GF-D8 (cell line): ENCODE measurements at regions not wholly inside any gene's neighbourhood (a gene's known extent, or its start where the extent isn't known, plus 50 kb on each side); places are given as distances from the start of the nearest gene placed in this dataset.

Source experiments
- DNase-seq: peaks from one replicate; lab custom pipeline; 2025; lab: John Stamatoyannopoulos, UW

DNA sequence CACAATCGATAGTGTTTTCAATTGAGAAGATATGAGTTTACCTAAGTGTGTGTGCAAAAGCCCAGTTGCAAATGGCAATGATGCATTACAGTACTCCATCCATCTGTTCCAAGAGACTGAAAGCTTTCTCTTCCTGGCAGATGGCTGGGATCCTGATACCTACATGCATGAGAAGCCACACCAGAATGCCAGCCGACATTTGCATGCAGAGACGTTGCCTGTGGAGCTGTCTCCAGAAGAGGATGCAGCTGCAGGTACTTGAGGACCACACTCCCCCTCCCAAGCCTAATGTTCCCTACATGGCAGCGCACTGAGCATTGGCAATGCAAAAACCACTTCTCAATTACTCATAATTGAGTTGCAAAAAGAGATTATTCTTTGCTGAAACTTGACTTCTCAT is 332.1 kb downstream of the WDR11 start:
- no peak for DNase-seq

DNA sequence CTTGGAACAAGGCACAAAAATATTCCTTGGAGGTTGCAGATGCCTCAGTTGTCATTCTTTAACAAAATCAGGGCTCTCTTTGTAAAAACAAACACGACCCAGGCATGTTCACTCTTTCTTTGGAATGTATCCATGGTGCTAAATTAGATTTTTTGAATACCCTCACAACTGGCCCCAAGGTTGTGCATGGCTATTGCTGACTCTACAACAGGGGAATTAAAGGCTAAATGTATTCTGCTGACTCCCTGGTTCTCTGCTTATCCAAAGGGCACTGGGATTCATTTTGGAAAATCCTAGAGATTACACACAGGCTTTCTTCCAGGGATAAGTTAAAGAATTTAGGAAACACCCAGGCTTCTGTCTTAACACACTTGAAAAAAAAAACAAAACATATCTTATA is 332.5 kb downstream of the WDR11 start:
- DNase-seq, result no peak

DNA sequence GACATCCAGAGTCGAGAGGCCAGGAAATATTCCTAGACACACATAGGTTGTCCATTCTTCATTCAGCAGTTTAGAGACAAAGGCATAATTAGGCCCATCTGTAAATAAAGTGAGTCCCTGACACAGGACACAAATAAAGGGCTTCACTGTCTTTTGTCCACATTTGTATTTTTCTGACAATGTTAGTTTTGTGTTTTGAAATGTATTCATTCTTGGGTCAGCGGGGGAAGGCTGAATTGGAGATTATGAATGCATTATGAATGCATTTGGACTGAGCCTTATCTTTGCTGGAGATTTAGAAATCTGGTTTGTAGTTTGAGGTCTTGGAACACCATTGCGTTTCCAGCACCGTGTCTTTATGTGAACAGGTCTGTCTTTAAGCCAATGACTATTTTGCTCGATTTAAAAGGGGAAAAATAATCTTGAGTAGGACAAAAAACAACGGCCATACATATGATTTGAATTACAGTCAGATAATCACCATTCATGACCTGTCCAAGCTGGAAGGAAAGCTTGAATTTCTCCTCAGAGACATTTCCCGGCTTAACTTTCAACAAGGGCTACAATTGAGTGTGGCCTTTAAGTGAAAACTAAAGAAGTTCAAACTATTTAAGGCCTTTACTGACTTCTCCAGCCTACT is 334.8 kb downstream of the WDR11 start:
- DNase-seq, result no peak

- DNase-seq, result no peak
Measured at GRCh38 chr10:121187391-121187790, 336.2 kb downstream of the WDR11 start.

GRCh38 chr10:121188005-121188404 is 336.8 kb downstream of the WDR11 start:
- DNase-seq, result no peak

GRCh38 chr10:121189066-121189465 is 337.9 kb downstream of the WDR11 start:
- no peak for DNase-seq

GRCh38 chr10:121194696-121195523 is 343.7 kb downstream of the WDR11 start:
- DNase-seq, result no peak

DNA sequence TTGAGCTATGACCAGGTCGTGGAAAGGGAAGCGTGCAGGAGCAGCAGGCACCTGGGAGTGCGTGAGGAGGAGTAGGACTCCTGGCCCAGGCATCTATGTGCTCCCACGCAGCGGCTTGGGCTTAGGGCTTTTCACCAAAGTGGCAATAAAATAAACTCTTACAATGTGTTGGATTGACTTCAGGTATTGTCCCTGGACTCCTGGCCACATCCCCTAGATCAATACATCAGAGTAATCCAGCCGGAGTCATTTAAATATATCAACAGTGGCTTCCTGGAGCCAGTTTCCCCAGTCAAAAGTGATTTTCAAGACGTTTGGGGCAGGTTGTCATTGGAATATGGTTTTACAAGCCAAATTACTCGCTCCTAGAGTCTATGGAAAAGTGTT is 344.4 kb downstream of the WDR11 start:
- DNase-seq, result no peak

DNA sequence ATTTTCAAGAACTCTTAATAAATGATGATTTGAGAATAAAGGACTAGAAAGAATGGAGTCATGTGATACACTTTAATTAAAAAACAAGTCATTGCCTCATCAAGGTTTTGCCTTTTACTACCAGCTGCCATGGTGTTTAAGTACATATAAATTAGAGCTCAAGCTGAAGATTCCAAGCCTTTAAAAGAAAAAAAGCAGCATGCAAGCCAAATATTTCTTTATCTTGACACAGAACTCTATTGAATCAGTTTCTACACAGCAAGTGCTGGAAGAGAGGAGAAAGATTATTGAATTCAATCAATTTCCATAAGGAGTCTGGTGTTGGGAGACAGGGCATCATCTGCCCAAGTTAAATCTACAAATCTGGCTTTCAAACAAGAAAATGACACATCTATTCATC is 347.9 kb downstream of the WDR11 start:
- DNase-seq, result no peak

DNA sequence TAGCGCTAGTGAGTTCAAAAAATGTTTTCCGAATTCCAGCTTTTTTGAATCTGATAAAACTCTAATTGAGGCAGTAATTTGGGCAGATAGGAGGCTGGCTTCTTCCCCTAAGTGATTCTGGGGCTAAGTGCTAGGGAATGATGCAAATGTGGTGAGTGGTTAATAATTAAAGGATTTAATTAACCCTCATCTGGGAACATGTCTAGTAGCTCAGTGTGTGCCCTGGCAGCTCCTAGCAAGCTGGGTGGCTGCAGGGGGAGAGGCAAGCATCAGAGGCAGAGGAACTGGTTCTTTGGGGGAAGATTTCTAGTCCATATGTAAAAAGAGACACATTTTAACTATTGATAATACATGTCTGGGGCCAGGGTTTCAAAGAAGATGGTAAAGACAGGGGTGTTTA is 354.5 kb downstream of the WDR11 start:
- no peak for DNase-seq

DNA sequence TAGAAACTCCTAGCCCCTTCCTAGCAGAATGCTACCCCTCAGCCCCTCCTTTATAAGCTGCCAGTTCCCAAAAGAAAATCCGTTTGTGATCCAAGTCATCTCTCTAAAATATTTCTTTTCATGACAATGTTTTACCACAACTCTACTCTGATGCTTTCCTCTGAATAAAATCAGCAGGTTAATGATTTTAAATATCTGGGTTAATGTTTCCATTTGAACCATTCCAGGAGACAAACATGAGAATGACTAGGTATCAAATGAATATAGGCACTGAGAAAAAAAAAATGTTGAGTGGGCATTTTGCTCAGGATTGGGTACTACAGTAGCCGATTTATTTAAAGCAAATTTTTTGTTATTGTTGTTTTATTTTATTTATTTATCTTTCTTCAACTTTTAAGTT is 360.3 kb downstream of the WDR11 start:
- no peak for DNase-seq

GRCh38 chr10:121213437-121213836 is 362.3 kb downstream of the WDR11 start:
- no peak for DNase-seq

DNA sequence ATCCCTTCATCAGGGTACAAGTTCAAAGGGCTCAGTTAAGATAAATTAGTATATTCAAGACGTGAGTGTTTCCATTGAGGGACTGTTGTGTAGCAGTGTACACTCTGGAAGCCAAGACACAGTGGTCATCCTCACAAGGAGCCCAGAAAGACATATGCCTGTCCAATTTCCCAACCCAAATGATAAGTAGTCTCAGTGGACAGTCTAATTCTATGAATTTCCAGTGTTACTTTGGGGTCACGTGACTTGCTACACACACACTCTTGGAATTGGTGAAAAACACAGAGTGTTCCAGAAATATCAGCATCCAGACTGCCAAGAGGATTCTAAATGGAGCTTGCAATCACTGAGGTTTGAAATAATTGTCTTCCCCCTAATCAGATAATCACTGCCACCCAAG is 365.1 kb downstream of the WDR11 start:
- DNase-seq, result no peak

- DNase-seq, result no peak
Measured at GRCh38 chr10:121216721-121217181, 365.6 kb downstream of the WDR11 start.

- no peak for DNase-seq
Measured at GRCh38 chr10:121217331-121217730, 366.2 kb downstream of the WDR11 start.

- no peak for DNase-seq
Measured at GRCh38 chr10:121221072-121221471, 369.9 kb downstream of the WDR11 start.

DNA sequence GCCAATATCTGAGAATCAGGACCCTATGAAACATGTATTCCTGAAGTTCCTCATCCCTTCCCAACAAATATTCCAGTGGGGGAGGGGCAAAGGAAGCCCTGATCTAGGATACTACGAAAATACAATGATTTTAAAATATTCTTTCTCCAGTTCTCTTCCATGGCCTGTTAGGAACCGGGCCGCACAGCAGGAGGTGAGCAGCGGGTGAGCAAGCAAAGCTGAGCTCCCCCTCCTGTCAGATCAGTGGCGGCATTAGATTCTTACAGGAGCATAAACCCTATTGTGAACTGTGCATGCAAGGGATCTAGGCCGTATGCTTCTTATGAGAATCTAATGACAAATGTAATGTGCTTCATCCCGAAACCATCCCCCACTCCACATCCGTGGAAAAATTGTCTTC is 370.8 kb downstream of the WDR11 start:
- DNase-seq, result no peak

- DNase-seq, result no peak
Measured at GRCh38 chr10:121222842-121223241, 371.7 kb downstream of the WDR11 start.

GRCh38 chr10:121231079-121231478 is 367.2 kb downstream of the FGFR2 start:
- no peak for DNase-seq

- DNase-seq, result no peak
Measured at GRCh38 chr10:121232494-121232893, 365.8 kb downstream of the FGFR2 start.

GRCh38 chr10:121235692-121236091 is 362.6 kb downstream of the FGFR2 start:
- DNase-seq, result no peak

- no peak for DNase-seq
Measured at GRCh38 chr10:121236621-121237020, 361.6 kb downstream of the FGFR2 start.

DNA sequence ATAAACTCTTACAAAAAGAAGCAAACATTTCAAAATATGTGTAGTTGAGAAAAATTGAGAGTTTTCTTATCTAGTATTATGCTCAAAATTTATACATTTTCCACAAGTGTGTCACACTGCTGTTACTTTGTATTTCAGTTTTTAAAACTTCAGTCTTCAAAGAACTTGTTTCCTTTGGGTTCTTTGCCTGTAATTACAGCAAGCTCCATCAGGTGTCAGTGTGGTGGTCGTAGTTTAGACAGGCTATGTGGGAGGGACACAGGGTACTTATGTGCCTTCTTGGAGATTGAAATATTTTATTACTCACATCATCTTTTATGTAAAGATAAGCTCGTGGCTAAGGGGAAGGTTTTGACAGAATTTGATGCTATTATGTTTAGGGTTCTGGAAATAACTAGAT is 360.5 kb downstream of the FGFR2 start:
- no peak for DNase-seq

GRCh38 chr10:121240011-121240410 is 358.2 kb downstream of the FGFR2 start:
- no peak for DNase-seq
